ENCODE measurements at regions not wholly inside any gene's neighbourhood (a gene's known extent, or its start where the extent isn't known, plus 50 kb on each side); places are given as distances from the start of the nearest gene placed in this dataset.

DNA sequence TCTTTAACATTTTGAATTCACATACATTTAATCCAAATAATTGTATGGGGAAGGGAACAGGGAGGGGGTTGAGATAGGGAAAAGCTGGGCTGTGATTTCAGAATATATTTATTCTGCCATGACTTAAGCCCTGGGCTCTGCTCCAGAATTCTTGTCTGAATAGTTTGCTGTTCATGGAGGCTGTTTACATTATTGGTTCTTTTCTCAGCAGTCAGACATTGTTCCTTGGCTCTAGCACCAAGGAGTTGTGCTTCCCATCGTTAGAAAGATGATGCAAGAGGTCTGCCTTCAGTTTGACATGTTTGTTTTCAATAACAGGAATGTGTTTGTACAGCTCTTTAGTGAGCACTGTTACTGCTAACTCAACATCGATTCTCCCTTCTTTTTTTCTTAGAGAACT lies 198.8 kb upstream of the CDYL start:
- Histone ChIP-seq H3K27ac (peak overlapping the region; percentile 35 to 49 (median 42)), H3K4me1 (peaks cover 0 to 7% (median 0%) of the 10 kb centered on the region in 4 donors), H3K9me3 (no peaks in the 10 kb centered on the region), H3K36me3 (no peaks in the 10 kb centered on the region), H3K4me3 (no peak overlapping the region), H3K27me3 (no peaks in the 10 kb centered on the region)
- DNase-seq: no peak
- TF ChIP-seq, protein P1, sequence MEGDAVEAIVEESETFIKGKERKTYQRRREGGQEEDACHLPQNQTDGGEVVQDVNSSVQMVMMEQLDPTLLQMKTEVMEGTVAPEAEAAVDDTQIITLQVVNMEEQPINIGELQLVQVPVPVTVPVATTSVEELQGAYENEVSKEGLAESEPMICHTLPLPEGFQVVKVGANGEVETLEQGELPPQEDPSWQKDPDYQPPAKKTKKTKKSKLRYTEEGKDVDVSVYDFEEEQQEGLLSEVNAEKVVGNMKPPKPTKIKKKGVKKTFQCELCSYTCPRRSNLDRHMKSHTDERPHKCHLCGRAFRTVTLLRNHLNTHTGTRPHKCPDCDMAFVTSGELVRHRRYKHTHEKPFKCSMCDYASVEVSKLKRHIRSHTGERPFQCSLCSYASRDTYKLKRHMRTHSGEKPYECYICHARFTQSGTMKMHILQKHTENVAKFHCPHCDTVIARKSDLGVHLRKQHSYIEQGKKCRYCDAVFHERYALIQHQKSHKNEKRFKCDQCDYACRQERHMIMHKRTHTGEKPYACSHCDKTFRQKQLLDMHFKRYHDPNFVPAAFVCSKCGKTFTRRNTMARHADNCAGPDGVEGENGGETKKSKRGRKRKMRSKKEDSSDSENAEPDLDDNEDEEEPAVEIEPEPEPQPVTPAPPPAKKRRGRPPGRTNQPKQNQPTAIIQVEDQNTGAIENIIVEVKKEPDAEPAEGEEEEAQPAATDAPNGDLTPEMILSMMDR (IDR thresholded peaks at IDR 0.05): no peak
- no peak for TF ChIP-seq EP300 (IDR thresholded peaks at IDR 0.05; ENCODE audit: low read depth)
- no peak for TF ChIP-seq POLR2A (IDR thresholded peaks at IDR 0.05)
- peak; percentile 58 to 77 (median 70) for TF ChIP-seq POLR2AphosphoS5 (IDR thresholded peaks at IDR 0.05)
- 14 to 50% methylated on average over 1 to 2 of the region's 2 CpGs for WGBS, 2 donors (ENCODE audit: low coverage in 1 of 2)
- in situ Hi-C loops (cut with MboI; ENCODE audit: low pct_ligation_motif_present in 1 of 4, low pct_unique_long_range_greater_than_20kb in 1 of 4, low sequenced_read_pairs in 3 of 4): no loop called here
- intact Hi-C loops (cut with DNase I; ENCODE audit: low total_unique reads): loop anchor here (5.0 kb wide), 1 partner anchor 1175 kb away; no protein-coding TSS in a partner anchor

DNA sequence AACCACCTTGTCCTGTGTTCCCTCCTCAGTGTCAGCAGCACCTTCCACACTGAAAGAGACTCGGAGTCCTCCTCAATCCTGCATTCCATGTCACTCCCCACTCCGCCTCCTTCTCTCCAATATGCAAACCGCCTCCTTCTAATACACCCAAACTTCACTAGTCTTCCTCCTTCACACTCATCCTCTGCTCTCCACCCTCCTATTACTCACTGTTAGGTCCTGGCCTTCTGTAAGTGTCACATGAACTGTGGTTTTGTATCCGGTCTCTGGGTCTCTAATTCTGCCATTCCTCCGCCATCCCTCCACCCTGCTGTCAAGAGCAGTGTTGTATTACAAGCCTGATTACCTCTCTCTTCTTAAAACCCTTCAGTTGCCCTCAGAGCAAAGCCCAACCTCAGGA lies 200.5 kb upstream of the CDYL start:
- intact Hi-C loops (cut with DNase I; ENCODE audit: low total_unique reads) (loop anchor here (5.0 kb wide), 1 partner anchor 1173 kb away; no protein-coding TSS in a partner anchor), in situ Hi-C loops (cut with MboI; ENCODE audit: low pct_ligation_motif_present in 1 of 4, low pct_unique_long_range_greater_than_20kb in 1 of 4, low sequenced_read_pairs in 3 of 4) (no loop called here)
- no peak for DNase-seq
- Histone ChIP-seq H3K4me1 (no peaks in the 10 kb centered on the region), H3K27me3 (no peaks in the 10 kb centered on the region), H3K4me3 (no peak overlapping the region), H3K9me3 (peaks cover 10 to 13% of the 10 kb centered on the region in 2 donors), H3K27ac (no peak overlapping the region), H3K36me3 (no peaks in the 10 kb centered on the region)
- WGBS, 2 donors (ENCODE audit: low coverage in 1 of 2): 90 to 97% methylated on average over 2 to 5 of the region's 5 CpGs
- TF ChIP-seq, protein P1 (IDR thresholded peaks at IDR 0.05): no peak
- no peak for TF ChIP-seq EP300 (IDR thresholded peaks at IDR 0.05; ENCODE audit: low read depth)
- no peak for TF ChIP-seq POLR2AphosphoS5 (IDR thresholded peaks at IDR 0.05)
- no peak for TF ChIP-seq POLR2A (IDR thresholded peaks at IDR 0.05)

DNA sequence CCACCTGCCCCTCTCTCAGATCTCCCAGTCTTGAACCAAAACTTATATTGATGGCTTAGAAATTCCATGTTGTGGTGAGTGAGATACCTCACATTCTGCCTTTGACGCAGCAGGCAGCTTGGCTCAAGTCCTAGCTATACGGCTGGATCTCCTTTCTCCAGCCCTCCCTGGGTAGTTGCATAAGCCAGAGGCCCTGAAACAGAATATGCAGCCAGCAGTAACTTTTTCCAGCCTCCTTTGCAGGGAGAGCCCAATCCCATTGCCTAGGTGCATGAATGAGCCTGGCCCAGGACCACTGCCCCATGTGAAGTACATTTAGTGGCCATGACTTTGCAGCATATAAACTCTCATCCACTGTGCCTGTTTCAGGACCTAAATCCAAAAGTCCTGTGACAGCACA lies 202.2 kb upstream of the CDYL start:
- WGBS, 2 donors (ENCODE audit: low coverage in 1 of 2): 79 to 88% methylated on average over 2 of the region's 2 CpGs
- Histone ChIP-seq H3K4me3 (no peak overlapping the region), H3K27me3 (no peaks in the 10 kb centered on the region), H3K4me1 (no peaks in the 10 kb centered on the region), H3K27ac (no peak overlapping the region), H3K36me3 (no peaks in the 10 kb centered on the region), H3K9me3 (peaks cover 15 to 18% of the 10 kb centered on the region in 2 donors)
- intact Hi-C loops (cut with DNase I; ENCODE audit: low total_unique reads): no loop called here
- in situ Hi-C loops (cut with MboI; ENCODE audit: low pct_ligation_motif_present in 1 of 4, low pct_unique_long_range_greater_than_20kb in 1 of 4, low sequenced_read_pairs in 3 of 4): no loop called here
- TF ChIP-seq POLR2AphosphoS5 (IDR thresholded peaks at IDR 0.05): no peak
- TF ChIP-seq EP300 (IDR thresholded peaks at IDR 0.05; ENCODE audit: low read depth): no peak
- no peak for TF ChIP-seq POLR2A (IDR thresholded peaks at IDR 0.05)
- TF ChIP-seq, protein P1 (IDR thresholded peaks at IDR 0.05): no peak
- no peak for DNase-seq

DNA sequence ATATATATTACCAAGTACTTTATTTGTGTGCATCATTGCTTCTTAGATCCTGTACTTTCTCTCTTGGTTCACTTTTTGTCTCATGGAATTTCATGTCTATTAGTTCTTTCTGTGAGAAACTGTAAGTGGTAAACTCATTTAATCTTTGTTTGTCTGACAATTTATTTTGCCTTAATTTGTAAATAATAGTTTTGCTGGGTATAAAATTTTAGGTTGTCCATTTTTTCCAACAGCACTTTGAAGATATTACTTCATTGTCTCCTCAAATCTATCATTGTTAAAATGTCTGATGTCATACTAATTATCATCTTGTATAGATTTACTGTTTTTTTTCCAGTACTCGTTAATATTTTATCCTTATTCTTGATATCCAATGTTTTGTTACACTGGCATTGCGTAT lies 205.2 kb upstream of the CDYL start:
- Histone ChIP-seq H3K27ac (no peak overlapping the region), H3K36me3 (no peaks in the 10 kb centered on the region), H3K4me1 (no peaks in the 10 kb centered on the region), H3K9me3 (peaks cover 15 to 18% of the 10 kb centered on the region in 2 donors), H3K27me3 (no peaks in the 10 kb centered on the region), H3K4me3 (no peak overlapping the region)
- WGBS, 2 donors (ENCODE audit: low coverage in 1 of 2): 94 to 98% methylated on average over 2 of the region's 2 CpGs
- no peak for DNase-seq
- in situ Hi-C loops (cut with MboI; ENCODE audit: low pct_ligation_motif_present in 1 of 4, low pct_unique_long_range_greater_than_20kb in 1 of 4, low sequenced_read_pairs in 3 of 4): no loop called here
- intact Hi-C loops (cut with DNase I; ENCODE audit: low total_unique reads): no loop called here
- TF ChIP-seq POLR2A (IDR thresholded peaks at IDR 0.05) (no peak), POLR2AphosphoS5 (IDR thresholded peaks at IDR 0.05) (no peak)
- TF ChIP-seq, protein P1 (IDR thresholded peaks at IDR 0.05): no peak

All from transverse colon (tissue), 4 donors.